Skeletal muscle cell (primary cell): ENCODE measurements at regions not wholly inside any gene's neighbourhood (a gene's known extent, or its start where the extent isn't known, plus 50 kb on each side); places are given as distances from the start of the nearest gene placed in this dataset.

Source experiments
- DNase-seq: peaks from one replicate; pipeline ENCODE4 v3.0.0-alpha.2; 2010; ENCODE audit warnings: low read depth
- H3K4me3 ChIP-seq: 2 replicates; pipeline ENCODE4 v1.5.1; 2011; ENCODE audit warnings: low read depth, mild to moderate bottlenecking, control low read depth, low read length, moderate library complexity

- H3K4me3 ChIP-seq = no peak overlapping the region
- DNase-seq = peak; percentile 84
Measured at GRCh38 chr5:97764700-97765099, 581.7 kb upstream of the RIOK2 start.

GRCh38 chr5:97778451-97778850, 595.4 kb upstream of the RIOK2 start:
- no peak for DNase-seq
- H3K4me3 ChIP-seq = no peak overlapping the region

- DNase-seq = no peak
- no peak overlapping the region for H3K4me3 ChIP-seq
Measured at GRCh38 chr5:97788369-97788768, 605.3 kb upstream of the RIOK2 start.

- no peak overlapping the region for H3K4me3 ChIP-seq
- no peak for DNase-seq
Measured at GRCh38 chr5:97797994-97798451, 615.0 kb upstream of the RIOK2 start.

- H3K4me3 ChIP-seq = no peak overlapping the region
- no peak for DNase-seq
Measured at GRCh38 chr5:97801461-97801860, 618.4 kb upstream of the RIOK2 start.

GRCh38 chr5:97820138-97820537, 637.1 kb upstream of the RIOK2 start:
- no peak overlapping the region for H3K4me3 ChIP-seq
- DNase-seq = no peak

GRCh38 chr5:97832645-97833296, 649.7 kb upstream of the RIOK2 start:
- H3K4me3 ChIP-seq = no peak overlapping the region
- DNase-seq = no peak

- H3K4me3 ChIP-seq = no peak overlapping the region
- no peak for DNase-seq
Measured at GRCh38 chr5:97834561-97834960, 651.5 kb upstream of the RIOK2 start.

GRCh38 chr5:97835112-97835511, 652.1 kb upstream of the RIOK2 start:
- no peak for DNase-seq

GRCh38 chr5:97836816-97837215, 653.8 kb upstream of the RIOK2 start:
- DNase-seq = no peak
- H3K4me3 ChIP-seq = no peak overlapping the region

More at GRCh38 chr5:97835112-97835511, 652.1 kb upstream of the RIOK2 start:
- no peak overlapping the region for H3K4me3 ChIP-seq

GRCh38 chr5:97838214-97838613, 655.2 kb upstream of the RIOK2 start:
- no peak overlapping the region for H3K4me3 ChIP-seq
- DNase-seq = peak; percentile 91

- no peak for DNase-seq
- H3K4me3 ChIP-seq = no peak overlapping the region
Measured at GRCh38 chr5:97839341-97840086, 656.5 kb upstream of the RIOK2 start.

GRCh38 chr5:97840643-97841042, 657.6 kb upstream of the RIOK2 start:
- no peak overlapping the region for H3K4me3 ChIP-seq
- DNase-seq = no peak

GRCh38 chr5:97842687-97843086, 659.6 kb upstream of the RIOK2 start:
- no peak for DNase-seq
- H3K4me3 ChIP-seq = no peak overlapping the region

- H3K4me3 ChIP-seq = no peak overlapping the region
- DNase-seq = no peak
Measured at GRCh38 chr5:97844797-97845196, 661.8 kb upstream of the RIOK2 start.

GRCh38 chr5:97846643-97847042, 663.6 kb upstream of the RIOK2 start:
- no peak overlapping the region for H3K4me3 ChIP-seq
- DNase-seq = no peak

GRCh38 chr5:97847920-97848631, 665.0 kb upstream of the RIOK2 start:
- no peak for DNase-seq
- no peak overlapping the region for H3K4me3 ChIP-seq

- DNase-seq = no peak
- no peak overlapping the region for H3K4me3 ChIP-seq
Measured at GRCh38 chr5:97851036-97851435, 668.0 kb upstream of the RIOK2 start.

- DNase-seq = peak; percentile 60
- no peak overlapping the region for H3K4me3 ChIP-seq
Measured at GRCh38 chr5:97854871-97855762, 672.1 kb upstream of the RIOK2 start.
